DND-41 (cell line): ENCODE measurements at regions not wholly inside any gene's neighbourhood (a gene's known extent, or its start where the extent isn't known, plus 50 kb on each side); places are given as distances from the start of the nearest gene placed in this dataset.

Source experiments
- EZH2 ChIP-seq: IDR thresholded peaks from 3 replicates; pipeline ENCODE4 v1.6.1; 2012; ENCODE audit warnings: borderline replicate concordance, low read depth, mild to moderate bottlenecking, moderate library complexity, low read length, inconsistent platforms; ENCODE audit not compliant: severe bottlenecking
- TF ChIP-seq, protein P1 (sequence below): IDR thresholded peaks from 2 replicates; pipeline ENCODE4 v1.5.1; 2012; ENCODE audit warnings: borderline replicate concordance, low read length, moderate library complexity, mild to moderate bottlenecking; ENCODE audit not compliant: poor library complexity, severe bottlenecking; ENCODE audit errors: extremely low read depth

DNA sequence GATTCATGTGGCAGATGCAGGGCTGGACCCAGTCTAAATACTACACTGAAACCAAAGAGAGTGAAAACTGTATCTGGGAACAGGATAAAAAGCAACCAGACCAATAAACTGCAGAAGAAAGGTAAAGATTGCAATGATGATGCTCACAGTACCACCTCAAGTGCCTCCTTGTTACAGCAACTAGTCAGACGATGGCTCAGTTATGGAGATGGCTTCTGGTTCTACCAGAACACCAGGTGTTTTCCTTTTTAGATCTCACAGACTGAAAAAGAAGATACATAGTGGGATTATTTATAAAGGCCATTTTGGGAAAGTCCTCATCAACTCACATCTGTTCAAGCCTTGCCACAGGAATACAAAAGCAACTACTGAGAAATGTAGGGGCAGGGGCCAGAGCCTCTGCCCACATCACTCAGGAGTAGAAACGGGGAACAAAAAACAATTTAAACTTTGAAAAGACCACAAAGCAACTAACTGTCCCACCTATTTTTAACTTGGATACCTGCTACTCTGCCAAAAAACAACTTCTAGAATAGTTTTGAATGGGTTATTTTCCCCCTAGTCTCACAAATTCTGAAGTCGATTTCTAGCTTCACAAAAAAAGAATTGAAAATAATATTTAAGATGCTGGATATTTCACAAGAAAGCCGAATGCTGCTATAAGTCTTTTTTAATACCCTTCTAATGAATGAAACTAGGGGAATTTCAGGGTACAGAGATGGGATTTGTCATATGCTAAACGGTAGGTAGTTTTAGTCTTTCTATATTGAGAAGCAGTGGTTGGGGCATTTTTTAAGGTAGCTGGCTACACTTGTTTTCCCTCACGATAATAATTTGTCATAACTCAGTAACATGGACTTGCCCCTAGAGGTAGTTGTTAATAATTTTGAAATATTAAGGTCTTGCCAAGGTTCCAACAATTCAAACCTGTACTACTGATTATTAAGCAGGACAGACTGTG is 197.2 kb upstream of the TMPO start:
- TF ChIP-seq, protein P1, sequence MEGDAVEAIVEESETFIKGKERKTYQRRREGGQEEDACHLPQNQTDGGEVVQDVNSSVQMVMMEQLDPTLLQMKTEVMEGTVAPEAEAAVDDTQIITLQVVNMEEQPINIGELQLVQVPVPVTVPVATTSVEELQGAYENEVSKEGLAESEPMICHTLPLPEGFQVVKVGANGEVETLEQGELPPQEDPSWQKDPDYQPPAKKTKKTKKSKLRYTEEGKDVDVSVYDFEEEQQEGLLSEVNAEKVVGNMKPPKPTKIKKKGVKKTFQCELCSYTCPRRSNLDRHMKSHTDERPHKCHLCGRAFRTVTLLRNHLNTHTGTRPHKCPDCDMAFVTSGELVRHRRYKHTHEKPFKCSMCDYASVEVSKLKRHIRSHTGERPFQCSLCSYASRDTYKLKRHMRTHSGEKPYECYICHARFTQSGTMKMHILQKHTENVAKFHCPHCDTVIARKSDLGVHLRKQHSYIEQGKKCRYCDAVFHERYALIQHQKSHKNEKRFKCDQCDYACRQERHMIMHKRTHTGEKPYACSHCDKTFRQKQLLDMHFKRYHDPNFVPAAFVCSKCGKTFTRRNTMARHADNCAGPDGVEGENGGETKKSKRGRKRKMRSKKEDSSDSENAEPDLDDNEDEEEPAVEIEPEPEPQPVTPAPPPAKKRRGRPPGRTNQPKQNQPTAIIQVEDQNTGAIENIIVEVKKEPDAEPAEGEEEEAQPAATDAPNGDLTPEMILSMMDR = no peak
- no peak for TF ChIP-seq EZH2
